Liver (tissue), 8 donors: ENCODE measurements at regions not wholly inside any gene's neighbourhood (a gene's known extent, or its start where the extent isn't known, plus 50 kb on each side); places are given as distances from the start of the nearest gene placed in this dataset.

Experiments
- DNase-seq: peaks from one replicate; pipeline ENCODE4 v3.0.0-alpha.2; 2017; ENCODE audit warnings: low spot score
- H3K27ac ChIP-seq, 2 donors: one replicate each; pipeline ENCODE4 v1.7.0; 2013; ENCODE audit warnings: inconsistent platforms in 2 of 2, low read length in 2 of 2, control low read depth in 1 of 2, low read depth in 1 of 2, mild to moderate bottlenecking in 1 of 2
- H3K27me3 ChIP-seq, 4 donors: one replicate each; pipeline versions ENCODE4 v1.6.1 to v1.7.0; 2013; ENCODE audit warnings: low read length in 3 of 4, inconsistent platforms in 1 of 4, mild to moderate bottlenecking in 1 of 4, moderate library complexity in 1 of 4; ENCODE audit not compliant: control insufficient read depth in 4 of 4, insufficient read depth in 4 of 4
- H3K36me3 ChIP-seq, 4 donors: one replicate each; pipeline versions ENCODE4 v1.6.1 to v1.7.0; 2013; ENCODE audit warnings: low read length in 3 of 4, mild to moderate bottlenecking in 3 of 4, low read depth in 1 of 4, moderate library complexity in 1 of 4; ENCODE audit not compliant: control insufficient read depth in 4 of 4, insufficient read depth in 3 of 4
- H3K4me1 ChIP-seq, 4 donors: one replicate each; pipeline versions ENCODE4 v1.6.1 to v1.7.0; 2013; ENCODE audit warnings: low read length in 3 of 4, mild to moderate bottlenecking in 3 of 4, moderate library complexity in 1 of 4; ENCODE audit not compliant: control insufficient read depth in 4 of 4, insufficient read depth in 4 of 4
- H3K4me3 ChIP-seq, 3 donors: one replicate each; pipeline versions ENCODE4 v1.6.1 to v1.7.0; 2013; ENCODE audit warnings: low read length in 3 of 3, control low read depth in 1 of 3, low read depth in 1 of 3, mild to moderate bottlenecking in 1 of 3
- H3K9ac ChIP-seq, 2 donors: one replicate each; pipeline ENCODE4 v1.7.0; 2013; ENCODE audit warnings: low read length in 2 of 2, mild to moderate bottlenecking in 2 of 2, moderate library complexity in 2 of 2, control low read depth in 1 of 2, low read depth in 1 of 2
- H3K9me3 ChIP-seq, 4 donors: one replicate each; pipeline versions ENCODE4 v1.6.1 to v1.7.0; 2013; ENCODE audit warnings: low read length in 3 of 4; ENCODE audit not compliant: control insufficient read depth in 4 of 4
- CTCF ChIP-seq: fragments of 150-350 bp; IDR thresholded peaks from 2 replicates; pipeline ENCODE4 v1.5.1; 2017; ENCODE audit warnings: improper control_type of control experiment, low read depth, low read length; ENCODE audit not compliant: missing input control
- FOXA2 ChIP-seq: IDR thresholded peaks from 2 replicates; pipeline ENCODE4 v1.6.1; 2016; ENCODE audit warnings: antibody characterized with exemption
- GABPA ChIP-seq, 2 donors: IDR thresholded peaks in 1 of 2; conservative IDR thresholded peaks in 1 of 2; 2 replicates each; pipeline ENCODE4 v1.6.1; 2016; ENCODE audit warnings: antibody characterized with exemption in 2 of 2, mild to moderate bottlenecking in 1 of 2, moderate library complexity in 1 of 2
- HNF4A ChIP-seq, 2 donors: conservative IDR thresholded peaks; 2 replicates each; pipeline ENCODE4 v1.6.1; 2016; ENCODE audit warnings: antibody characterized with exemption in 2 of 2, mild to moderate bottlenecking in 2 of 2
- HNF4G ChIP-seq: IDR thresholded peaks from 2 replicates; pipeline ENCODE4 v1.6.1; 2016; ENCODE audit warnings: antibody characterized with exemption
- MAX ChIP-seq: IDR thresholded peaks from 2 replicates; pipeline ENCODE4 v1.6.1; 2016; ENCODE audit warnings: antibody characterized with exemption
- RAD21 ChIP-seq, 2 donors: IDR thresholded peaks; 2 replicates each; pipeline ENCODE4 v1.6.1; 2016; ENCODE audit warnings: antibody characterized with exemption in 2 of 2, mild to moderate bottlenecking in 2 of 2
- REST ChIP-seq: IDR thresholded peaks from 2 replicates; pipeline ENCODE4 v1.6.1; 2016; ENCODE audit warnings: antibody characterized with exemption, mild to moderate bottlenecking
- RXRA ChIP-seq, 2 donors: IDR thresholded peaks; 2 replicates each; pipeline ENCODE4 v1.6.1; 2017 to 2018; ENCODE audit warnings: antibody characterized with exemption in 2 of 2, mild to moderate bottlenecking in 1 of 2
- SP1 ChIP-seq: IDR thresholded peaks from 2 replicates; pipeline ENCODE4 v1.6.1; 2018; ENCODE audit warnings: antibody characterized with exemption, mild to moderate bottlenecking
- ZBTB33 ChIP-seq: IDR thresholded peaks from 2 replicates; pipeline ENCODE4 v1.6.1; 2016; ENCODE audit warnings: antibody characterized with exemption
- WGBS: extraction: QIAGEN DNeasy Blood & Tissue Kit; methylation state at CpG from one replicate; pipeline ENCODE4 v1.1.7; 2013; 5-methylcytosine and 5-hydroxymethylcytosine counted together
- donor health status: healthy.
- donor health status: healthy.
- donor health status: healthy.
- donor health status: healthy.
- donor health status: healthy.

GRCh38 chr2:48112911-48113680 lies 201.4 kb upstream of the FOXN2 start:
- no peaks in the 10 kb centered on the region for H3K9me3 ChIP-seq
- no peak overlapping the region for H3K9ac ChIP-seq
- DNase-seq, result no peak
- TF ChIP-seq RAD21 (IDR thresholded peaks at IDR 0.05) (peak in 1 of 2 donors; percentile 12), REST (no peak), HNF4A (conservative IDR thresholded peaks at IDR 0.05) (no peak), CTCF (no peak), ZBTB33 (no peak), GABPA (IDR thresholded peaks at IDR 0.05 in 1 of 2, conservative IDR thresholded peaks at IDR 0.05 in 1 of 2) (no peak), HNF4G (no peak), FOXA2 (no peak)
- H3K27ac ChIP-seq, result peak overlapping the region; percentile 16 to 44
- WGBS, result 85% methylated on average over 5 of the region's 5 CpGs
- peaks cover 2 to 8% (median 5%) of the 10 kb centered on the region in 4 donors for H3K4me1 ChIP-seq
- H3K27me3 ChIP-seq, result no peaks in the 10 kb centered on the region
- H3K4me3 ChIP-seq, result no peak overlapping the region
- no peaks in the 10 kb centered on the region for H3K36me3 ChIP-seq

GRCh38 chr2:48113767-48114166 lies 200.7 kb upstream of the FOXN2 start:
- DNase-seq, result no peak
- WGBS, result 15% methylated on average over 1 of the region's 1 CpG
- Histone ChIP-seq H3K36me3 (no peaks in the 10 kb centered on the region), H3K9me3 (no peaks in the 10 kb centered on the region), H3K9ac (no peak overlapping the region), H3K27ac (peak overlapping the region in 1 of 2 donors; percentile 16), H3K4me3 (no peak overlapping the region), H3K27me3 (no peaks in the 10 kb centered on the region), H3K4me1 (peaks cover 2 to 8% (median 5%) of the 10 kb centered on the region in 4 donors)
- no peak for TF ChIP-seq SP1
- no peak for TF ChIP-seq MAX
- TF ChIP-seq RXRA (IDR thresholded peaks at IDR 0.05), result no peak
